Fibroblast of lung (primary cell): ENCODE measurements at regions not wholly inside any gene's neighbourhood (a gene's known extent, or its start where the extent isn't known, plus 50 kb on each side); places are given as distances from the start of the nearest gene placed in this dataset.

Experiments used
- DNase-seq, 2 donors: peaks; one replicate each; pipeline versions ENCODE4 v3.0.0 to v3.0.0-alpha.2; 2010; ENCODE audit warnings: low read depth in 2 of 2
- H2AFZ ChIP-seq: 2 replicates; pipeline ENCODE4 v1.5.1; 2012; ENCODE audit warnings: low read length, control low read depth, inconsistent platforms
- H3K27ac ChIP-seq: 2 replicates; pipeline ENCODE4 v1.5.1; 2011; ENCODE audit warnings: low read length, control low read depth; ENCODE audit not compliant: insufficient read depth
- H3K27me3 ChIP-seq: 2 replicates; pipeline ENCODE4 v1.5.1; 2011; ENCODE audit warnings: mild to moderate bottlenecking, low read length; ENCODE audit not compliant: control insufficient read depth, insufficient read depth
- H3K36me3 ChIP-seq: 2 replicates; pipeline ENCODE4 v1.5.1; 2011; ENCODE audit warnings: low read length; ENCODE audit not compliant: control insufficient read depth, insufficient read depth
- H3K4me1 ChIP-seq: 2 replicates; pipeline ENCODE4 v1.5.1; 2011; ENCODE audit warnings: low read length; ENCODE audit not compliant: control insufficient read depth, insufficient read depth; ENCODE audit errors: extremely low read depth
- H3K4me2 ChIP-seq: 2 replicates; pipeline ENCODE4 v1.5.1; 2011; ENCODE audit warnings: low read length, control low read depth; ENCODE audit not compliant: insufficient read depth; ENCODE audit errors: extremely low read depth
- H3K4me3 ChIP-seq, 4 experiments: fragments of 200-600 bp in 1 of 4; sonication (generic) in 1 of 4; replicated peaks in 1 of 4; 2 replicates each; pipeline ENCODE4 v1.5.1; 2011 to 2016; ENCODE audit warnings: low read length in 4 of 4, low read depth in 3 of 4, mild to moderate bottlenecking in 3 of 4, control low read depth in 2 of 4, inconsistent platforms in 1 of 4, mixed read lengths in 1 of 4; ENCODE audit not compliant: insufficient read depth in 1 of 4; ENCODE audit errors: control extremely low read depth in 1 of 4
- H3K79me2 ChIP-seq: 2 replicates; pipeline ENCODE4 v1.5.1; 2012; ENCODE audit warnings: mild to moderate bottlenecking, low read length, inconsistent platforms; ENCODE audit not compliant: control insufficient read depth, insufficient read depth
- H3K9ac ChIP-seq: 2 replicates; pipeline ENCODE4 v1.5.1; 2011; ENCODE audit warnings: mild to moderate bottlenecking, low read length, control low read depth; ENCODE audit not compliant: insufficient read depth
- H3K9me3 ChIP-seq: 2 replicates; pipeline ENCODE4 v1.5.1; 2012; ENCODE audit warnings: low read depth, low read length; ENCODE audit not compliant: control insufficient read depth, insufficient read depth
- H4K20me1 ChIP-seq: 2 replicates; pipeline ENCODE4 v1.5.1; 2011; ENCODE audit warnings: low read length; ENCODE audit not compliant: control insufficient read depth, insufficient read depth; ENCODE audit errors: extremely low read depth
- EZH2 ChIP-seq: IDR thresholded peaks from 2 replicates; pipeline ENCODE4 v1.5.1; 2012; ENCODE audit warnings: low read length, control low read depth, mild to moderate bottlenecking; ENCODE audit errors: missing control alignments
- TF ChIP-seq, protein P1 (sequence below), 2 donors: IDR thresholded peaks in 1 of 2; conservative IDR thresholded peaks in 1 of 2; 1 replicate in 1 of 2; 2 replicates in 1 of 2; pipeline ENCODE4 v1.5.1; 2011 to 2012; ENCODE audit warnings: low read length in 2 of 2, control low read depth in 1 of 2, inconsistent platforms in 1 of 2, low read depth in 1 of 2, mild to moderate bottlenecking in 1 of 2

DNA sequence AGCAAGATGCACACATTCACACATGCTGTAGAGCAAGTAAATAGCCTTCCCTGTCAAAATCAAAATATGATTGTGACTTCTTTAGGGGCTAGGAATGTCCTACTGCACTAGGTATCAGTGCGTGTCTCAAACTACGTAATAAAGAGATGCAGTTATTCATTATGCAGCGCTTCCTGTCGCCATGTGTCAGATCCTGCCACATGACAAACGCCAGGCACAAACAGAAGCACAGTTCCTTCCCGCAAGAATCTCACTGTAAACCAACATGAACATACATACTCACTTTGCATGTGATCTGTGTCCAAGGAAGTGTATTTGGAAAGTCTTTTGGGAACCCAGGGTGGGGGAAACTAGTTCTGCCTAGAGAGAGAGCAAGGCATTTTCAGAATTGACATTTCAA lies 599.9 kb downstream of the RNF144A start:
- no peak for TF ChIP-seq EZH2
- TF ChIP-seq, protein P1, sequence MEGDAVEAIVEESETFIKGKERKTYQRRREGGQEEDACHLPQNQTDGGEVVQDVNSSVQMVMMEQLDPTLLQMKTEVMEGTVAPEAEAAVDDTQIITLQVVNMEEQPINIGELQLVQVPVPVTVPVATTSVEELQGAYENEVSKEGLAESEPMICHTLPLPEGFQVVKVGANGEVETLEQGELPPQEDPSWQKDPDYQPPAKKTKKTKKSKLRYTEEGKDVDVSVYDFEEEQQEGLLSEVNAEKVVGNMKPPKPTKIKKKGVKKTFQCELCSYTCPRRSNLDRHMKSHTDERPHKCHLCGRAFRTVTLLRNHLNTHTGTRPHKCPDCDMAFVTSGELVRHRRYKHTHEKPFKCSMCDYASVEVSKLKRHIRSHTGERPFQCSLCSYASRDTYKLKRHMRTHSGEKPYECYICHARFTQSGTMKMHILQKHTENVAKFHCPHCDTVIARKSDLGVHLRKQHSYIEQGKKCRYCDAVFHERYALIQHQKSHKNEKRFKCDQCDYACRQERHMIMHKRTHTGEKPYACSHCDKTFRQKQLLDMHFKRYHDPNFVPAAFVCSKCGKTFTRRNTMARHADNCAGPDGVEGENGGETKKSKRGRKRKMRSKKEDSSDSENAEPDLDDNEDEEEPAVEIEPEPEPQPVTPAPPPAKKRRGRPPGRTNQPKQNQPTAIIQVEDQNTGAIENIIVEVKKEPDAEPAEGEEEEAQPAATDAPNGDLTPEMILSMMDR (conservative IDR thresholded peaks at IDR 0.05 in 1 of 2, IDR thresholded peaks at IDR 0.05 in 1 of 2; ENCODE audit: low read depth in 1 of 2, low read length in 2 of 2), result no peak
- Histone ChIP-seq H3K36me3 (no peaks in the 10 kb centered on the region), H3K4me2 (no peak overlapping the region), H3K27ac (no peak overlapping the region), H3K79me2 (no peaks in the 10 kb centered on the region), H3K4me1 (no peaks in the 10 kb centered on the region), H3K4me3 (no peak overlapping the region), H3K9ac (no peak overlapping the region), H4K20me1 (no peaks in the 10 kb centered on the region), H3K27me3 (no peaks in the 10 kb centered on the region), H2AFZ (no peak overlapping the region), H3K9me3 (no peaks in the 10 kb centered on the region)
- DNase-seq, result no peak

GRCh38 chr2:7517851-7518250 lies 600.6 kb downstream of the RNF144A start:
- Histone ChIP-seq H3K4me3 (no peak overlapping the region), H3K36me3 (no peaks in the 10 kb centered on the region), H3K4me1 (no peaks in the 10 kb centered on the region), H2AFZ (no peak overlapping the region), H3K27me3 (no peaks in the 10 kb centered on the region), H4K20me1 (no peaks in the 10 kb centered on the region), H3K4me2 (no peak overlapping the region), H3K9ac (no peak overlapping the region), H3K9me3 (no peaks in the 10 kb centered on the region), H3K79me2 (no peaks in the 10 kb centered on the region), H3K27ac (no peak overlapping the region)
- no peak for DNase-seq
- no peak for TF ChIP-seq EZH2
- TF ChIP-seq, protein P1 (conservative IDR thresholded peaks at IDR 0.05 in 1 of 2, IDR thresholded peaks at IDR 0.05 in 1 of 2; ENCODE audit: low read depth in 1 of 2, low read length in 2 of 2), result no peak

DNA sequence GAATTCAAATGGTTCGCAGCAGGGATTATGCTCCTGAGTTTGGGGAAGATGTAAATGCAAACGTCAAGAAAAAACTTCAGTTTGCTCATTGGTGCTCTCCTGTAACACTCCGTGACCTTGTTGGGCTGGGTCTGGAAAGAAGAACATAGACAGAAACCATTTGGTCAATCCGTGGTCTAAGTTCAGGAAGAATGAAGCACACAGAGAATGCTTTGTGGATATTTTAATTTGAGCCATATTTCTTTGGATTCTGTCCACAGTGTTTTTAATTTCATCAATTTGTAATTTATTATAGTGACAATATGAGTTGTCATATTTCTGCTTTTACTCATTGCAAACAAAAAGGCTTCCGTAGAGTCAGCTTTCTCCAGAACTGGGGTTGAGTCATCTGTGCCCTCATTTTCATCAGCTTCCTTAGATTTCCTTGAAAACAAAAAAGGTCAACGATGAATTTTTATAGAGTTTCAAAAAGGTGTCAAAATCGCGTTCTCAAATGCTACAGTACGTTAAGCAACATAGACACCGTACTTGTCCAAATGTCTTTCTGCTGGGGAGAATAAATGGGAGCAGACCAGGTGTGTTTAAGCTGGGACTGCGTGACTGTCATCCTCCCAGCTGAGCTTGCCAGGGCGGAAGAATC lies 606.4 kb downstream of the RNF144A start:
- H3K4me3 ChIP-seq, result no peak overlapping the region
- no peak for TF ChIP-seq EZH2
- TF ChIP-seq, protein P1 (conservative IDR thresholded peaks at IDR 0.05 in 1 of 2, IDR thresholded peaks at IDR 0.05 in 1 of 2; ENCODE audit: low read depth in 1 of 2, low read length in 2 of 2), result no peak
- H3K27ac ChIP-seq, result no peak overlapping the region
- no peaks in the 10 kb centered on the region for H3K79me2 ChIP-seq
- no peak overlapping the region for H2AFZ ChIP-seq
- no peaks in the 10 kb centered on the region for H3K9me3 ChIP-seq
- no peak overlapping the region for H3K4me2 ChIP-seq
- H3K27me3 ChIP-seq, result no peaks in the 10 kb centered on the region
- H3K4me1 ChIP-seq, result no peaks in the 10 kb centered on the region
- H4K20me1 ChIP-seq, result no peaks in the 10 kb centered on the region
- peak in 1 of 2 donors; percentile 12 for DNase-seq
- no peaks in the 10 kb centered on the region for H3K36me3 ChIP-seq
- no peak overlapping the region for H3K9ac ChIP-seq
